Body of pancreas (tissue), 4 donors: ENCODE measurements at regions not wholly inside any gene's neighbourhood (a gene's known extent, or its start where the extent isn't known, plus 50 kb on each side); places are given as distances from the start of the nearest gene placed in this dataset.

ENCODE experiments used
- CTCF ChIP-seq, 7 experiments: fragments of 450-650 bp in 4 of 7; fragments of 200-600 bp in 3 of 7; sonication (generic) in 3 of 7; IDR thresholded peaks; one replicate each; pipeline ENCODE4 v1.5.1; 2016 to 2019; ENCODE audit warnings: antibody characterized with exemption in 7 of 7
- POLR2A ChIP-seq, 3 donors: fragments of 450-650 bp; IDR thresholded peaks; one replicate each; pipeline ENCODE4 v1.6.1; 2016; ENCODE audit warnings: antibody characterized with exemption in 3 of 3, mild to moderate bottlenecking in 2 of 3

- TF ChIP-seq CTCF (IDR thresholded peaks at IDR 0.05), result no peak
- TF ChIP-seq POLR2A (IDR thresholded peaks at IDR 0.05), result no peak
Observed at GRCh38 chr6:99184696-99185095, 164.8 kb downstream of the FAXC start.
